ENCODE measurements at regions not wholly inside any gene's neighbourhood (a gene's known extent, or its start where the extent isn't known, plus 50 kb on each side); places are given as distances from the start of the nearest gene placed in this dataset.
"Not testable (repeated sequence)": the region's sequence is repeated elsewhere in the genome, so short reads cannot be mapped to it uniquely, and the experiment has no call there.

DNA sequence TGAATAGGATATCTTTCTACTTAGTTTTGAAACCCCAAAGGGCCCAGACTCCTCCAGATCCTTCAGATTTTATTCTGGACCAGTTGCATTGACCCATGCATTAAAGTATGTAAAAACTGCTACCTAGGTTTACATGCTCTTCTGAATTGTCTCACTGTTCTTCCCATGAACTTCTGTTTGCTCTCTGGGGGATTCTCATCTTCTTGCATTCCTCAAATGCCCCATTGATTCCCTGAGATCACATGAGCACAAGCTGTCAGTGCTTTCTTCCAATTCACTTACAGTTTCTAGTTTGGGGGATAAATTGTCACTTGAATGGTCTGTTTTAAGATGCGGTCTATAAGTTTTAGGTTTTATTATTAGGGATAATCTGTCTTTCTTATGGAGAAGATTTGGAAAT is 188.9 kb upstream of the KIF2B start:
- no peak for DNase-seq

DNA sequence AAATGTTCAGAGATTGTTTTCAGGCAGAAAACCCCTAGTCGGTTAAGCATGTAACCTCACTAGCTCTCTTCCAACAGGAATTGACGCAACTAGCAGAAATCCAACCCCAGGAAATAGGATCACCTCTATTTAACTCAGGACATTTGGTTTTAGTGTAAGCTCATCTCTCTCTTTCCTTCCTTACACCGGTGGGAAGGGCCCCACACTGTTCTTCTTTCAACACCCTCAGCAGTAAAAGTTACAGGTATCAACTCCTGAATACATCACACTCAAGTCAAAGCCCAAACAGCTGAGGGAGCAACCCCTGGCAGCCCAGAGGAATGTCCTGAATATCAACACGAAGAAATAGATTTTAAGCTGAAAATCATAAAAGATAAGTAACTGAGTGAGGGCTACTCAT is 191.2 kb upstream of the KIF2B start:
- DNase-seq = no peak

DNA sequence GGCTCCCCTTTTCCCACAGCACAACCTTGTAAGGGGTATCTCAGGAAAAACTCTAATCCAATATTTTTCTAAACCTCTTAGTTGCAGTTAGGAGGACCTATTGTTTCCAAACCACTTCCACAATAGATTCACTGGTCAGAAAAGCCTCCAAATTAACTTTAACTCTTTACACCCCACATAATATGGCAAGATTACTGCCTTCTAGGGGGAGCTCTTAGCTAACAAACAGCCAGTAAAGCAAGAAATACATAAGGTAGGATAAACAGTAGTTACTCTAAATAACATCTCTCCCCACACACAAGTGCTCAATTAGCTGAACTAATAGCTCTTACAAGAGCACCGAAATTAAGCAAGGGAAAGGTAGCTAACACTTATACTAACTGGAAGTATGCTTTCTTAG is 192.1 kb upstream of the KIF2B start:
- no peak for DNase-seq

DNA sequence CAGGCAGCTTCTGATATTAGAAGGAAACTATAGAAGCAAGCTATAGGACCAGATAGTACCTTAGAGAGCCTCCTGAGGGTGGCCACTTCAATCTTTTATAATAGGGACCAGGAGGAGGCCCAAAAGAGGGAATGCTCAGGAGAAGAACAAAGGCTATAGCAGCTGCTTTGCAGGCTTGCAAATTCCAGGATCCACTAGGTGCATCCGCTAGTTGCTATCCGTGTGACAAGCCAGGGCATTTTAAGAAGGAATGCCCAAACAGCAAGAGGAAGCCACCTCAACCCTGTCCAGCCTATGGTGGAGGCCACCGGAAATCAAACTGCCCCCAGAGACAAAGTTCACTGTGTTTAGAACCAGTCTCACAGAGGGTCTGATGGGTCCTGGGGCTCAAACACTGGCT is 192.6 kb upstream of the KIF2B start:
- DNase-seq = no peak

DNA sequence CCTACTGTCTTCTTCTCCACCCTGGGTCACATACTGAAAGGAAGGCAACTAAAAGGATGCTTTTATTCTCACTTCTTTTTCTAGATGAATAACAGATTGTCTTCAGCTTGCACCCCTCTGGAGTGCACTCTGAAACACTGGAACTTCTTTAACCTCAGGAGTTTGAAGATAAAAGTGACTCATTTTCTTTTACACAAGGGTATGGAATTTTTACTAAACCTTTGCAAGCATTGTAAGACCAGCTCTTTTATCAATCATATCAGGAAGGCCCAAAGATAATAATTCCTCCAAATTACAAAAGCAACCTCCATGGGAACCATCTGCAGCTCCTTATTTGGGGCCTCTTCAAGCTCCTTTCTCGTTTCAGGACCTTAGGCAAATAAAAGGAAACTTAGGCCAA is 193.5 kb upstream of the KIF2B start:
- DNase-seq = no peak

DNA sequence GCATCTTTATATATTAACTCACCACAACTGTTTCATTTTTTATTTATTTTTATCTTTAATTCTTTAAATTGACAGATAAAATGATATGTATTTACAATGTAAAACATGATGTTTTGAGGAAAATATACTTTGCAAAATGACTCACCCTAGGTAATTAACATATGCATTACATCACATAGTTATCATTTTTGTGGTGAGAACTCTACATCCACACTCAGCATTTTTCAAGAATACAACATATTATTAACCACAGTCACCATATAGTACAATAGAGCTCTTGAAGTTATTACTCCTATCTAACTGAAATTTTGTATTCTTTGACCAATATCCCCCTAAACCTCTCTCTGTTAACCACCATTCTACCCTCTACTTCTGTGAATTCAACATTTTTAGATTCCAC is 194.7 kb upstream of the KIF2B start:
- DNase-seq = no peak

DNA sequence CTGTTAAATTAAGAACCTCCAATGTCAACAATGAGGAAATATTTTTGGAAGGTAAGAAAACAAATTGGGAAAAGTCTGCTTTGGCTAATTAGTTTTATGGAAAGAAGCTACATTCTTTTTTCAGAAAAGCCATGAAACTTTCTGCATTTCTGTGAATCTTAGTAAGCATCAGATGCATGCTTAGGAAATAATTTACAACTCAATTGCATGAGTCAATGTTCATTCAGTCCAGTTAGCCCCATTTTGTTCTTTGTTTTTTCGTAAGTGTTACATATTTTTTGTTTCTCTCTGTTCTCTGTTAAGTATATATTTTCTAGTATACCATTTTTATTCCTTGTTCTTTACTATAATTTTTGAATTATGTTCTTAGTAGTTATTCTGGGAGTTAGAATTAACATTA is 195.2 kb upstream of the KIF2B start:
- DNase-seq = no peak

DNA sequence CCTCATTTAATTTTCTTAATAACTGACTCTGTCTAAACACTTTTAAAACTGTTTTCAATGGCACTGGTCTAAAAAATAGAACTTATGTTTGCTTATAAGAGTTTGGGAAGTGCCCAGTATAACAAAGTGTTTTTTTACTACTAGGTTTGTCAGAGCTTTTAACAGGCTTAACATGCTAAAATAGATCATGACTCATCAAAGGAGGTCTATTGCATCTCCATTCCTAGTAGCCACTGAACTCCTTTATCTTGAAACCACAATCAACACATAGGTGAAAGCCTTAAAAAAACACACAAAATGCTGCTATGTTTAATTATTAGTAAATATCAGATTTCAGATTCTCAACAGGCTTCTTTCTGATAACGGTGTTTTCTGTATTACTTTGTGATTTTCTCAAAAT is 196.4 kb upstream of the KIF2B start:
- DNase-seq = no peak

DNA sequence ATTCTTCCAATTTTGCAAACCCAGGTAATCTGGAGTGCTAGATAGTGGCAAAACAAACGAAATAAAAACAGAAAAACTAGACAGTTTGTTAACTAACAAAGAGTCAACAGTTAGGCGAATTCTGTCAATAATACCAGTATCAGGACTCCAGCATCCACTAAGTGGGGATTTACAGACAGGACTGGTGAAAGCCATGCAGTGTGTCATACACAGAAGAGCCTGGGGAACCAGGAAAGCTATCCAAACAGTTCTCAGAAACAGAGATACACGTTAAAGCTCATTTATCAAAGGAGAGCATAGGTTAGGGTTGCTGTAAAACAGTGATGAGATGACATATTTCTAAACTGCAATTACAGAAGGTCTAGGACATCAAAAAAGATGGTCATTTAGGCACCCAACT is 203.7 kb upstream of the KIF2B start:
- DNase-seq = no peak

DNA sequence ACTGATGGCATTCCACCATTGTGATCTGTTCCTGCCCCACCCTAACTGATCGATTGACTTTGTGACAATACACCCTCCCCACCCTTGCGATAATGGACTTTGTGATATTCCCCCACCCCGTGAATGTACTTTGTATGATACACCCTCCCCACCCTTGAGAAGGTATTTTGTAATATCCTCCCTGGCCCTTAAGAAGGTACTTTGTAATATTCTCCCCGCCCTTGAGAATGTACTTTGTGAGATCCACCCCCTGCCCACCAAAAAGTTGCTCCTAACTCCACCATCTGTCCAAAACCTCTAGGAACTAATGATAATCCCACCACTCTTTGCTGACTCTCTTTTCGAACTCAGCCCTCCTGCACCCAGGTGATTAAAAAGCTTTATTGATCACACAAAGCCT is 214.5 kb upstream of the KIF2B start:
- DNase-seq = not testable (repeated sequence)

DNA sequence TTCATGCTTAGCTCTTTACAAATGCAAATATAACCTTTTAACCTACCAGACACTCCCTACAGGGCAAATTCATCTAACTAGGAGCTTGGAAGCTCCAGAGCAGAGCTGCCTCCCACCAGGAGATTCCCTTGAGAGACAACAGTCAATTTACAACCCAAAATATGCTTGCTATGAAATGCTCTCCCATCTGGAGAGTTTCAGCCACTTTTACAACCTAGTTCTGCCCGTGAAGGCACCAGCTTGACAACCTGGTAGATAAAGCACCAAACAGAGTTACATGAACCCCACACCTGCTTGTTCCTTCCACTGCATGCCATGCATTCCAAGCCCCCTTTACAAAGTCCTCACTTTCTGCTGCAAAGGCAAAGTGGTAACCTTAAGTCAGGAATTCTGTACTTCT is 215.3 kb upstream of the KIF2B start:
- DNase-seq = no peak

DNA sequence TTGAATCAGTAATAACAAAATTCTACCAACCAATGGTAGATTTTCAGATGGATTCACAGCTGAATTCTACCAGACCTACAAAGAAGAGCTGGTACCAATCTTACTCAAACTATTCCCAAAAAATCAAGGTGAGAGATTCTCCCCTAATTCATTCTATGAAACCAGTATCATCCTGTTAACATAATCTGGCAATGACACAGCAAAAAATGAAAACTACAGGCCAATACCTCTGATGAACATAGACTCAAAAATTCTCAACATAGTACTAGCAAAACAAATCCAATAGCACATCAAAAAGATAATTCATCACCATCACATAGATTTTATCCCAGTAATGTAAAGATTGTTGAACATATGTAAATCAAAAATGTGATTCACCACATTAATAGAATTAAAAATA is 234.4 kb upstream of the KIF2B start:
- no peak for DNase-seq

DNA sequence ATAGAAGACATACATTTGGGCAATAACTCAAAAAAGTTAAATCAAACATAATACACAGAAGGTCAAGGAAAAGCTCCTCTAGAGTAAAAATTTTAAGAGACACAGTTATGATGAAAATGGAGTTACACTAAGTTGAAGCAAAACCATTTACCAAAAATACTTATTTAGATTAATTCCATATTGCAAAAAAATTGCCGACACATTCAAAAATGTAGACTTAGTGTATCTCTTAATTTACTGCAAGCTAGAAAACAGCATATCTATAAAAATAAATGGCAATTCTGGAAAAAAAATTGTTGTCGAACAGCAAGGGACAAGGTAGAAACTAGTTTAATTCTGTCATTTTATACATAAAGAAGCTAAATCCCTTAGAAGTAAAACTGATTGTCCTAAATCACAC is 248.7 kb upstream of the KIF2B start:
- no peak for DNase-seq

DNA sequence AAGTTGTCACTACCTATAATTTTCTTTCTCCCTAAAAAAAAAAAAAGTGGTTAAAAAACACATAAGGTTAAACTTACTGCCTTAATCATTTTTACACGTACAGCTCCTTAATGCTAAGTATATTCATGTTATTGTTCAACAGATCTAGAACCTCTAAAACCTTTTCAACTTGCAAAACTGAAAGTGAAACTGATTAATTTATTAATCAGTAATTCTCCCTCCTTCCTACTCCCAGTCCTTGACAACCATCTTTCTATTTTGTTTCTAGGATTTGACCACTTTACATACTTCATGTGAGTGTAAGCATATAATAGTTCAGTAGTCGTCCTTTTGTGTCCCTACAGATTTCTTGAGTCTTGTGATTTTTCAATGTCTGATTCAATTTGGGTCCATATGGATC is 251.4 kb upstream of the KIF2B start:
- no peak for DNase-seq

DNA sequence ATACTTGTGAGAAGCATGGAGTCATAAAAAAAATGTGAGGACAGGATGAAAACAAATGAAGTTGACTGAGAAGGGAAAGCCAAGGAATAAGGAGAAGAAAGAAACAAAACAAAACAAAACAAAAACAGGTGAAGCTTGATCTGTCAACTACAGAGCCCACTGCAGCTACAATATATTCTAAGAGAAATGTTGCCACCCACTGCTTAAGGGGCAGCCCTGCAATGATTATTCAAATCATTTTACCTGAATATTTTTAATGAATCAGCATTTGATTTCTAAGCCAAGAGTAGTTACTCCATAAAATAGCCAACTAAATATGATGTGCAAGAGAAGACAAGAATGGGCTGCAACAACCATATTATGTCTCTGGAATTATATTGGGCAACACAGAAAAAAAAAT is 252.0 kb upstream of the KIF2B start:
- DNase-seq = no peak

DNA sequence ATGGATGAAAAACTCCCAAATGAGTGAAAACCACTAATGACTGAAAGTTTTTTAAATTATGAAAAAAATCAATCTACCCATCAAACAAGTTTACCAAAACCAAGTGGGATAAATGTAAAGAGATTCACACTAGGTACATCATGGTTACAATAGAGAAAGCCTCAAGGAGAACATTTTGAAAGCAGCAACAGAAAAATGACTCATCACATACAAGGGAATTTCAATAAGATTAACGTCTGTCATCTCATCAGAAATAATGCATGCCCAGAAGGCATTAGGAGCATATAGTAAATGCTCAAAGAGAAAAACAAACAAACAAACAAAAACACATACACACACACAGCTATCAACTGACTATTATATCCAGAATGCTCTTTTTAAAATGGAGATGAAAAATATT is 261.8 kb upstream of the KIF2B start:
- no peak for DNase-seq

DNA sequence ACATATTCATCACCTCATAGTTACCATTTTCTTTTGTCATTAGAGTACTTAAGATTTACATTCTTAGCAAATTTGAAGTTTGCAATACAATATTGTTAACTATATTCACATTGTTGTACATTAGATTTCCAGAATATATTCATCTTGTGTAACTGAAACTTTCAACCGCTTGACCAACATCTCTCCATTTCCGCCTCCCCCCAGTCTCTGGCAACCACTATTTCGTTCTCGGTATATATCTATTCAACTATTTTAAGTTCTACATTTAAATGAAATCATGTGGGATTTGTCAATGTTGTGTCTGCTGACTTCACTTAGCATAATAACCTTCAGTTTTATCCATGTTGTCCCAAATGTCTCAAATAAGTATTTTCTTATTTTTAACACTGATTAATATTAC is 274.5 kb upstream of the KIF2B start:
- no peak for DNase-seq

DNA sequence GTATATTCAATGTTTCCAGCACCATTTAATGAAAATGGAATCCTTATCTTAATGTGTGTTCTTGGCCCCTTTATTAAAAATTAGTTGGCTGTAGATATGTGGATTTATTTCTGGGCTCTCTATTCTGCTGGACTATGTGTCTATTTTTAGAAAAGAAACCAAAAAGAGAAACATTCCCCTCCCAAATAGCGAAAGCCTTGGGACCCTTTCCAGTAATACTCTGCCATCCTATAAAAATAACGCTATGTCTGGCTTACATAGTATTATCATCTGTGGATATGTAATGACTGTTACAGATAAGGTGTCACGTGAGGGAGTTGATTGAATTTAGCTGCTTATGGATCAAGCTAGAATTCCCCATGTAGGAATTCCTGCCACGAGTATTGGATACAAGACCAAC is 279.3 kb upstream of the KIF2B start:
- no peak for DNase-seq

DNA sequence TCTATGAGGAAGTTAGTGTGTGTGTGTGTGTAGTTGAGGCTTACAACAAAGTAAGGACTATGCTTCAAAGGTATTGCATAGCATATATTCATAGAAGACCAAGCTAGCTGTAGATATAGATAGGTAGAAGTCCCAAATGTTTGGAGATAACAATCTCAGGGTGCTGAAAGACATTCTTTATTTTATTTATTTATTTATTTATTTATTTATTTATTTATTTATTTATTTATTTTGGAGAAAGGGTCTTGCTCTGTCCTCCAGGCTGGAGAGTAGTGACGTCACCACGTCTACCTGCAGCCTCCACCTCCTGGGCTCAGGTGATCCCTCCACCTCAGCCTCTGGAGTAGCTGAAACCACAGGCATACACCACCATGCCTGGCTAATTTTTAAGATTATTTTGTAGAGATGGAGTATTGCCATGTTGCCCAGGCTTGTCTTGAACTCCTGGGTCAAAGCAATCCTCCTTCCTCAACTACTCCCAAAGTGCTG is 284.6 kb upstream of the KIF2B start:
- no peak for DNase-seq

DNA sequence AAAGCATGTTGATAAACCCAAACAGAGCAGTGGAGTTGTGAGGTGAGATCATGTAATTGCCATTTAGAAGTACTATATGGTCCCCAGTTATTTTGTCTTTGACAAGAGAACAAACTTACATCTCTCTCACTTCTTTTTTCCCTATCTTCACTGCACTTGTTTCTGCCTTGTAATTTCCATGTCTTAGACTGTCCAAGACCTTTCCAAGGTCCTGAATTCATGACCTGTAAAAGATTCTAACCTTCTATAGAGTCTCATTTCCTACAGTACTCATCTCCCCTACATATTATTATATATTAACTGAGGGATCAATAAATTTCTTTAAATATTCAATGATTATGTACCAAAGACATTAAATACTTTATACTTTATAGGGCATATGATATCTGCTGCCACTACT is 295.3 kb upstream of the KIF2B start:
- no peak for DNase-seq

DNA sequence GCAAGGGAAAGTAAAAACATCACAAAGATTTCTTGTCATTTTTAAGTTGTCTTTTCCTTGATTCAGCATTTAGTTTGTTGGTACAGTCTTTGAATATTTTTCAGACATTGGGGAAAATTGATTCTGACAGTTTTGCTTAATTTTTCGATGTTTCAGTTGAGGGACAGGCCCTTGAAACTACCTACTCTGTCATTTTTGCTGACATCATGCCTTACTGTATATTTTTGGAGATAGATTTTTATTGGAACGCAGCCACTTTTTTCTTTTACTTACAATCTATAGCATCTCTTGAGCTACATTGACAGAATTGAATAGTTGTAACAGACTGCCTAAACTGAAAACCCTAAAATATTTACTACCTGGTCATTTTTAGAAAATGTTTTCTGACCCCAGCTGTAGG is 297.1 kb upstream of the KIF2B start:
- DNase-seq = no peak

DNA sequence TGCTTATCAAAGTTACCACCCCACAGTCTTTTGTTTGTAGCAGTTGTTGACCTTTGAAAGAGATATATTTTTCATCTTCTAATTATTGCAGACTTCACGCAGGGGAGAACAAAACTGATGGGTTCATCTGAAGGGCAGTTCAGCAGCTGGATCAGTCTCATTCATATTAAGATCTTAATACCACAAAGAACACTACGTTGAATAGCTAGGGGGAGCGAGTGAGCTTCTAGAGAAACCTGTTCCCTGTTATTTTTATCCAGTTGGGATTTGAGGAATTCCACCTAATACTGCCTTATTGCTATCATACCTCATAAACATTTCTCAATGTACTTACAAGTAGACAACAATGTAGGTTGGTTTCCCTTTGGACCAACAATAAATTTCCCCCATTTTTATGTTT is 306.1 kb upstream of the KIF2B start:
- no peak for DNase-seq

DNA sequence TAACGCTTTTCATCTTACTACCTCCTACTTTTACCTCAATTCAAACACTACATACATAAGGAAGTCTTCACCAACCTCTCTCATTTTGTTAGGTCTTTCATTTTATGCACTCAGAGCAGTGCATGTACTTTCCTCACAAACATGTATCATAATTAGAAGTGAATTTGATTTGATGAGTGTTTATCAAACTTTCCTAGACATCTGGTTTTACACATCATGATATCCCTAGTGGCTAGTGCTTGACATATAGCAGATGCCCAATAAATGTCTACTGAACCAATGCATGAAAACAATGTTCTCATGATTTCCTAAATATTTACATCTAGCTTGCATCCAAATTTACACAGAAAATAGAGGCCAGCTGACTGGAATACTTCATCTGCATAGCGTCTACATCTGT is 323.4 kb upstream of the KIF2B start:
- DNase-seq = peak; percentile 67

DNA sequence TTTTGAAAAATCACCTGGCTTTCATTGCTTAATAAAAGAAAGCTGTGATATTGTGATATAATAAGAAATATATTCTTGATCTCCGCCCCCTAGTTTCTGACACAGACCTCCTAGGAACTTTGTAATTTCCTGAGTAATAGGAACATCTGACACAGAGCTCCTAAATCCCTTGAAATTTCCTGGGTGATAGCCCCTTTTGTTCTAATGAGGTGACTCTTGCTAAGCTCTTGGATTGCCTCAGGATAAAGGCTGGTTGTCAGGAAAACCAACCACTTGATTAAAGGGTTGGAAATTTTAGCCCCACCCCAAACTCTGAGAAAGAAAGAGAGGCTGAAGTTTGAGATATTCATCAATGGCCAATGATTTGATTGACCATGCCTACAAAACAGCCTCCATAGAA is 326.4 kb upstream of the KIF2B start:
- no peak for DNase-seq

DNA sequence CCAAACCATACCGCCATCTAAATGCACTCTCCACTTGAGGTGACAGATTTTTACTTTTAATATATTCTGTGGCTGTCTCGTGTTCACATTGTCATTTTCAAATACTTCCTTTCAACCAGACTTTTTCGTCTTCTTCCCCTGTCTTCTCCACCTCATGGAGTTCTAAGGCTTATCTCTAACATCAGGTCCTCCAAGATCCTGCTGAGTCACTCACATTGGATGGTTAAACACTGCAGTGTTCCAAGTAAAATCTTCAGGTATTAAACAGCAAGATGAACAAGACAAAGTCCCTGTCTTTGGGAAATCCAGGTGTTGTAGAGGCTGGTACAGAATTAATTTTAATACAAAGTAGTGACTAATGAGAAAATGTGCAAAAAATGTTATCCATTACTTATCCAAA is 330.2 kb upstream of the KIF2B start:
- DNase-seq = no peak

DNA sequence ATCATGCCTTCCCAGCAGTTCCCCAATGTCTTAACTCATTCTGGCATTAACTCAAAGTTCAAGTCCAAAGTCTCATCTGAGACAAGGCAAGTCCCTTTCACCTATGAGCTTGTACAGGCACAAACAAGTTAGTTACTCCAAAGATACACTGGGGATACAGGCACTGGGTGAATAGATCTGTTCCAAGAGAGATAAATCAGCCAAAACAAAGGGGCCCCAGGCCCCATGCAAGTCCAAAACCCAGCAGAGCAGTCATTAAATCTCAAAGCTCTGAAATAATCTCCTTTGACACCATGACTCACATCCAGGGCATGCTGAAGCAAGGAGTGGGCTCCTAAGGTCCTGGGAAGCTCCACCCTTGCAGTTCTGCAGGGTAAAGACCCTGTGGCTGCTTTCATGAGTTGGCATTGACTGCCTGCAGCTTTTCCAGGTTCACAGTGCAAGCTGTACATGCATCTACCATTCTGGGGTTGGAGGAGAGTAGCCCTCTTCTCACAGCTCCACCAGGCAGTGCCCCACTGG is 332.2 kb upstream of the KIF2B start:
- no peak for DNase-seq

All from tongue (tissue), 1 donor.